IMR-90 (cell line): ENCODE measurements at regions not wholly inside any gene's neighbourhood (a gene's known extent, or its start where the extent isn't known, plus 50 kb on each side); places are given as distances from the start of the nearest gene placed in this dataset.

ENCODE experiments used
- ATAC-seq: fragments of 200-7000 bp; cut with Tn5 transposase; 2 replicates; pipeline ENCODE4 v1.9.1; 2020; ENCODE audit warnings: low read depth, mild to moderate bottlenecking, moderate library complexity
- BruUV-seq: library from RNA; stranded (reverse); fragments of 400-500 nt; replicated peaks from 2 replicates; lab custom pipeline; 2021; lab: Mats Ljungman, UMichigan
- CTCF ChIA-PET: fragments of 300-600 bp; formaldehyde crosslinking; extraction: SDS; loops from one replicate; lab custom pipeline; 2021; ENCODE audit warnings: antibody characterized with exemption; lab: Yijun Ruan, JAX
- POLR2A ChIA-PET: fragments of 300-600 bp; sonication (Branson Sonifier 250); formaldehyde crosslinking; loops from one replicate; lab custom pipeline; 2022; ENCODE audit warnings: antibody characterized with exemption; ENCODE audit not compliant: unreplicated experiment; lab: Charles Lee
- DNase-seq: peaks from one replicate; pipeline ENCODE4 v3.0.0; 2013
- H2AFZ ChIP-seq: replicated peaks from 2 replicates; pipeline ENCODE3; 2013; ENCODE audit warnings: low read length, mild to moderate bottlenecking; ENCODE audit not compliant: poor library complexity
- H2AK5ac ChIP-seq: 2 replicates; pipeline ENCODE4 v1.6.1; 2013; ENCODE audit warnings: low read depth, low read length, inconsistent platforms
- H2AK9ac ChIP-seq: replicated peaks from 2 replicates; pipeline ENCODE3; 2013; ENCODE audit warnings: mild to moderate bottlenecking, low read depth, low read length, moderate library complexity; ENCODE audit not compliant: poor library complexity
- H2BK120ac ChIP-seq: 2 replicates; pipeline ENCODE4 v1.6.1; 2013; ENCODE audit warnings: low read depth, low read length, inconsistent platforms
- H2BK15ac ChIP-seq: 3 replicates; pipeline ENCODE4 v1.6.1; 2013; ENCODE audit warnings: low read depth, low read length, inconsistent platforms
- H2BK20ac ChIP-seq: 2 replicates; pipeline ENCODE4 v1.6.1; 2013; ENCODE audit warnings: low read depth, mild to moderate bottlenecking, inconsistent platforms, low read length, moderate library complexity
- H2BK5ac ChIP-seq: 2 replicates; pipeline ENCODE4 v1.6.1; 2013; ENCODE audit warnings: mild to moderate bottlenecking, low read depth, low read length, inconsistent platforms; ENCODE audit not compliant: poor library complexity, severe bottlenecking
- H3K14ac ChIP-seq: replicated peaks from 2 replicates; pipeline ENCODE4 v1.6.1; 2013; ENCODE audit warnings: low read depth, low read length, inconsistent platforms
- H3K18ac ChIP-seq: 2 replicates; pipeline ENCODE4 v1.6.1; 2013; ENCODE audit warnings: low read depth, low read length, control low read depth
- H3K23ac ChIP-seq: 2 replicates; pipeline ENCODE4 v1.6.1; 2013; ENCODE audit warnings: low read depth, low read length, inconsistent platforms
- H3K27ac ChIP-seq: 2 replicates; pipeline ENCODE4 v1.5.1; 2013; ENCODE audit warnings: mild to moderate bottlenecking, control low read depth, low read length; ENCODE audit not compliant: insufficient read depth
- H3K27me3 ChIP-seq: 2 replicates; pipeline ENCODE4 v1.6.1; 2013; ENCODE audit warnings: low read length; ENCODE audit not compliant: control insufficient read depth, insufficient read depth
- H3K36me3 ChIP-seq: 2 replicates; pipeline ENCODE4 v1.6.1; 2013; ENCODE audit warnings: low read length, mixed read lengths; ENCODE audit not compliant: control insufficient read depth, insufficient read depth
- H3K4ac ChIP-seq: 2 replicates; pipeline ENCODE4 v1.6.1; 2013; ENCODE audit warnings: low read depth, low read length, inconsistent platforms
- H3K4me1 ChIP-seq: 2 replicates; pipeline ENCODE4 v1.6.1; 2013; ENCODE audit warnings: low read length, mixed read lengths; ENCODE audit not compliant: control insufficient read depth, insufficient read depth
- H3K4me2 ChIP-seq: 2 replicates; pipeline ENCODE4 v1.6.1; 2013; ENCODE audit warnings: low read depth, mild to moderate bottlenecking, control low read depth, low read length, moderate library complexity
- H3K4me3 ChIP-seq: 2 replicates; pipeline ENCODE4 v1.5.1; 2013; ENCODE audit warnings: low read depth, mild to moderate bottlenecking, control low read depth, low read length, moderate library complexity; ENCODE audit not compliant: insufficient read depth
- H3K56ac ChIP-seq: 2 replicates; pipeline ENCODE4 v1.6.1; 2013; ENCODE audit warnings: low read length, inconsistent platforms; ENCODE audit not compliant: insufficient read depth; ENCODE audit errors: extremely low read depth
- H3K79me1 ChIP-seq, 2 experiments: 2 replicates each; pipeline ENCODE4 v1.6.1; 2013; ENCODE audit warnings: low read length in 2 of 2, inconsistent platforms in 1 of 2, low read depth in 1 of 2
- H3K9ac ChIP-seq: 2 replicates; pipeline ENCODE4 v1.6.1; 2013; ENCODE audit warnings: low read depth, low read length, control low read depth
- H3K9me1 ChIP-seq: 2 replicates; pipeline ENCODE4 v1.6.1; 2013; ENCODE audit warnings: low read length, inconsistent platforms; ENCODE audit not compliant: insufficient read depth
- H3K9me3 ChIP-seq: 2 replicates; pipeline ENCODE4 v1.6.1; 2013; ENCODE audit warnings: low read length; ENCODE audit not compliant: control insufficient read depth, insufficient read depth
- H4K20me1 ChIP-seq: 2 replicates; pipeline ENCODE4 v1.6.1; 2013; ENCODE audit warnings: low read length, inconsistent platforms; ENCODE audit not compliant: insufficient read depth
- H4K5ac ChIP-seq: 2 replicates; pipeline ENCODE4 v1.6.1; 2013; ENCODE audit warnings: mild to moderate bottlenecking, low read depth, low read length, control low read depth
- H4K8ac ChIP-seq, 2 experiments: 2 replicates each; pipeline ENCODE4 v1.6.1; 2013; ENCODE audit warnings: low read depth in 2 of 2, low read length in 2 of 2, control low read depth in 1 of 2, inconsistent platforms in 1 of 2
- H4K91ac ChIP-seq: 2 replicates; pipeline ENCODE4 v1.6.1; 2013; ENCODE audit warnings: low read depth, low read length, inconsistent platforms; ENCODE audit not compliant: insufficient read depth
- BHLHE40 ChIP-seq: fragments of 150-350 bp; IDR thresholded peaks from 2 replicates; pipeline ENCODE4 v1.6.1; 2016; ENCODE audit warnings: mild to moderate bottlenecking, low read depth, low read length
- CEBPB ChIP-seq: IDR thresholded peaks from 2 replicates; pipeline ENCODE4 v1.6.1; 2012; ENCODE audit warnings: low read depth, low read length, improper control_type of control experiment
- FOS ChIP-seq: fragments of 150-350 bp; IDR thresholded peaks from 2 replicates; pipeline ENCODE4 v1.6.1; 2016; ENCODE audit warnings: low read depth, low read length
- MAFK ChIP-seq: IDR thresholded peaks from 2 replicates; pipeline ENCODE4 v1.6.1; 2012; ENCODE audit warnings: low read depth, low read length, improper control_type of control experiment
- MAZ ChIP-seq: IDR thresholded peaks from 2 replicates; pipeline ENCODE4 v1.6.1; 2012; ENCODE audit warnings: low read depth, mild to moderate bottlenecking, low read length, improper control_type of control experiment, moderate library complexity, borderline replicate concordance
- POLR2A ChIP-seq: IDR thresholded peaks from 2 replicates; pipeline ENCODE4 v1.6.1; 2012; ENCODE audit warnings: mild to moderate bottlenecking, low read depth, low read length
- RAD21 ChIP-seq: IDR thresholded peaks from 2 replicates; pipeline ENCODE4 v1.6.1; 2012; ENCODE audit warnings: low read length, improper control_type of control experiment
- RCOR1 ChIP-seq: IDR thresholded peaks from 2 replicates; pipeline ENCODE4 v1.6.1; 2012; ENCODE audit warnings: mild to moderate bottlenecking, low read length, improper control_type of control experiment; ENCODE audit not compliant: insufficient replicate concordance
- SMC3 ChIP-seq: fragments of 150-350 bp; IDR thresholded peaks from 2 replicates; pipeline ENCODE4 v1.6.1; 2016; ENCODE audit warnings: low read depth, mild to moderate bottlenecking, antibody characterized with exemption, low read length, moderate library complexity
- WGBS, 2 experiments: methylation state at CpG; one replicate each; pipeline versions ENCODE4 v1.1.5 to v1.1.7; 2013; ENCODE audit warnings: missing lambda C conversion rate in 2 of 2; ENCODE audit not compliant: insufficient read length in 1 of 2; ENCODE audit errors: extremely low coverage in 2 of 2; 5-methylcytosine and 5-hydroxymethylcytosine counted together
- dilution Hi-C: fragments of 300-500 bp; cut with HindIII; formaldehyde crosslinking; loops from one replicate; pipeline ENCODE4 v1.14.3; 2018; ENCODE audit warnings: low sequenced_read_pairs; ENCODE audit not compliant: unreplicated experiment
- in situ Hi-C: fragments of 300-500 bp; cut with MboI; formaldehyde crosslinking; loops from 3 replicates; pipeline ENCODE4 v1.14.3; 2019; ENCODE audit warnings: low sequenced_read_pairs, inconsistent platforms, mixed read lengths
- intact Hi-C: fragments of 100-400 bp; cut with micrococcal nuclease; formaldehyde crosslinking; loops from 2 replicates; pipeline ENCODE4 v1.10.0; 2022
- TF ChIP-seq, protein P1 (sequence below): conservative IDR thresholded peaks from 2 replicates; pipeline ENCODE4 v1.5.1; 2012; ENCODE audit warnings: mild to moderate bottlenecking, low read depth, low read length, improper control_type of control experiment
- TF ChIP-seq, protein P2 (sequence below): fragments of 150-350 bp; IDR thresholded peaks from 2 replicates; pipeline ENCODE4 v1.6.1; 2016; ENCODE audit warnings: low read depth, mild to moderate bottlenecking, low read length, moderate library complexity, borderline replicate concordance
- TF ChIP-seq, protein P3 (sequence below): fragments of 150-350 bp; IDR thresholded peaks from 2 replicates; pipeline ENCODE4 v1.6.1; 2017; ENCODE audit warnings: mild to moderate bottlenecking, antibody characterized with exemption, low read length, low read depth

DNA sequence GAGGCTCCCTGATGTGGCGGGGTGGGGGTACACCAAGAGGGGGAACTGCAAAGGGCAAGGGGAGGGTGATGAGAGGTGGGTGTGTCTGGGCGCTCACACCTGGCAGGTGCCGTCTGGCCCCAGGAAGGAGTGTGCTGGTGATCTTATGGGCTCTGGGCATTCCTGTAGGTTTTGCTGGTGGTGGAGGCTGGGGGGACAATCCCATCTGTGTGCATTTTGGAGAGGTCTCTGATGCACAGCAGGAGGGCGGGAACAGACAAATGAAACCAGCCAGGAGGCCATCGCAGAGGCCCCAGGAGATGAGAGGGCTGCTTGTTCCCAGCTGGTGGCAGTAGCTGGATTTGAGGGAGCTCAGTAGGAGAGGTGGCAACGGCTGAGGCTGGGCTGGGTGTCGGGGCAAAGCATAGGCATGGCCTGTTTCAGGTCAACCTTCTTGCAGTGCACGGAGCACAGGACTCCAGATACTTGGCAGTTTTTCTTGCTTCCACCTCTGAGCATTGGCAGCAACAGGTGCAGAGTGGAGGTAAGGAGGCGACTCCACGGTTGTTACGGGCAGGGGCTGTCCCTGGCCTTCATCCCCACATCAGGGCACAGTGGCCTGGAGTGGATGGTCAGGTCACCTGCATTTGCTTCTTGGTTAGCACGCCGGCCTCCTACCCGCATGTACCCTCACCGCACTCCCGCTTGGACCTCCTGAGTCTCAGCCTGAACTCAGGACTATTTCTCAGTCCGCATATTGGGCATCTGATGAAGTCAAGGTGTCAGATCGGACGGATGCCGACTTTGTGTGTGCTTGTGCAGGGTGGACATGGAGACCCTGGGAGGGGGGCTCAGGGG is 194.2 kb upstream of the HDAC4 start:
- intact Hi-C loops (no loop called here), dilution Hi-C loops (no loop called here), in situ Hi-C loops (no loop called here)
- ChIA-PET POLR2A (no interaction called here), CTCF (no interaction called here)
- Histone ChIP-seq H3K4me2 (no peak overlapping the region), H2BK120ac (no peak overlapping the region), H2AK9ac (no peak overlapping the region), H4K91ac (no peak overlapping the region), H2AK5ac (no peak overlapping the region), H4K5ac (no peak overlapping the region), H4K20me1 (no peaks in the 10 kb centered on the region), H3K4me3 (no peak overlapping the region), H3K23ac (no peak overlapping the region), H4K8ac (no peak overlapping the region), H3K9me3 (peaks cover 62% of the 10 kb centered on the region), H2BK15ac (no peak overlapping the region), H3K56ac (no peak overlapping the region), H2BK20ac (no peak overlapping the region), H3K36me3 (no peaks in the 10 kb centered on the region), H3K9ac (no peak overlapping the region), H3K27ac (no peak overlapping the region), H3K4me1 (no peaks in the 10 kb centered on the region), H3K18ac (no peak overlapping the region), H3K79me1 (no peaks in the 10 kb centered on the region), H3K14ac (no peak overlapping the region), H3K27me3 (no peaks in the 10 kb centered on the region), H2AFZ (no peak overlapping the region), H2BK5ac (no peak overlapping the region), H3K4ac (no peak overlapping the region), H3K9me1 (no peaks in the 10 kb centered on the region)
- TF ChIP-seq, protein P1, sequence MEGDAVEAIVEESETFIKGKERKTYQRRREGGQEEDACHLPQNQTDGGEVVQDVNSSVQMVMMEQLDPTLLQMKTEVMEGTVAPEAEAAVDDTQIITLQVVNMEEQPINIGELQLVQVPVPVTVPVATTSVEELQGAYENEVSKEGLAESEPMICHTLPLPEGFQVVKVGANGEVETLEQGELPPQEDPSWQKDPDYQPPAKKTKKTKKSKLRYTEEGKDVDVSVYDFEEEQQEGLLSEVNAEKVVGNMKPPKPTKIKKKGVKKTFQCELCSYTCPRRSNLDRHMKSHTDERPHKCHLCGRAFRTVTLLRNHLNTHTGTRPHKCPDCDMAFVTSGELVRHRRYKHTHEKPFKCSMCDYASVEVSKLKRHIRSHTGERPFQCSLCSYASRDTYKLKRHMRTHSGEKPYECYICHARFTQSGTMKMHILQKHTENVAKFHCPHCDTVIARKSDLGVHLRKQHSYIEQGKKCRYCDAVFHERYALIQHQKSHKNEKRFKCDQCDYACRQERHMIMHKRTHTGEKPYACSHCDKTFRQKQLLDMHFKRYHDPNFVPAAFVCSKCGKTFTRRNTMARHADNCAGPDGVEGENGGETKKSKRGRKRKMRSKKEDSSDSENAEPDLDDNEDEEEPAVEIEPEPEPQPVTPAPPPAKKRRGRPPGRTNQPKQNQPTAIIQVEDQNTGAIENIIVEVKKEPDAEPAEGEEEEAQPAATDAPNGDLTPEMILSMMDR: no peak
- TF ChIP-seq CEBPB (no peak), MAZ (no peak), SMC3 (no peak), RAD21 (no peak), MAFK (no peak), BHLHE40 (no peak), POLR2A (no peak), FOS (no peak), RCOR1 (no peak)
- TF ChIP-seq, protein P2, sequence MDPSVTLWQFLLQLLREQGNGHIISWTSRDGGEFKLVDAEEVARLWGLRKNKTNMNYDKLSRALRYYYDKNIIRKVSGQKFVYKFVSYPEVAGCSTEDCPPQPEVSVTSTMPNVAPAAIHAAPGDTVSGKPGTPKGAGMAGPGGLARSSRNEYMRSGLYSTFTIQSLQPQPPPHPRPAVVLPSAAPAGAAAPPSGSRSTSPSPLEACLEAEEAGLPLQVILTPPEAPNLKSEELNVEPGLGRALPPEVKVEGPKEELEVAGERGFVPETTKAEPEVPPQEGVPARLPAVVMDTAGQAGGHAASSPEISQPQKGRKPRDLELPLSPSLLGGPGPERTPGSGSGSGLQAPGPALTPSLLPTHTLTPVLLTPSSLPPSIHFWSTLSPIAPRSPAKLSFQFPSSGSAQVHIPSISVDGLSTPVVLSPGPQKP: no peak
- TF ChIP-seq, protein P3, sequence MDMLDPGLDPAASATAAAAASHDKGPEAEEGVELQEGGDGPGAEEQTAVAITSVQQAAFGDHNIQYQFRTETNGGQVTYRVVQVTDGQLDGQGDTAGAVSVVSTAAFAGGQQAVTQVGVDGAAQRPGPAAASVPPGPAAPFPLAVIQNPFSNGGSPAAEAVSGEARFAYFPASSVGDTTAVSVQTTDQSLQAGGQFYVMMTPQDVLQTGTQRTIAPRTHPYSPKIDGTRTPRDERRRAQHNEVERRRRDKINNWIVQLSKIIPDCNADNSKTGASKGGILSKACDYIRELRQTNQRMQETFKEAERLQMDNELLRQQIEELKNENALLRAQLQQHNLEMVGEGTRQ: no peak
- DNase-seq (no peak), ATAC-seq (no peak)
- WGBS, 2 experiments: 78% methylated on average over 8 of the region's 20 CpGs; no CpG with 5 or more reads in 1 of the 2 experiments
- no TSS peak for BruUV-seq
